SKM-1 treated with dmso at 0.1 percent for 144 hours (cell line): ENCODE measurements at regions not wholly inside any gene's neighbourhood (a gene's known extent, or its start where the extent isn't known, plus 50 kb on each side); places are given as distances from the start of the nearest gene placed in this dataset.
"Not testable (repeated sequence)": the region's sequence is repeated elsewhere in the genome, so short reads cannot be mapped to it uniquely, and the experiment has no call there.

Experiments
- DNase-seq: peaks from one replicate; lab custom pipeline; 2025; ENCODE audit not compliant: unreplicated experiment; lab: John Stamatoyannopoulos, UW

- no peak for DNase-seq
Measured at GRCh38 chr18:34942276-34942675, 98.9 kb upstream of the MAPRE2 start.

GRCh38 chr18:34942975-34943374, 98.2 kb upstream of the MAPRE2 start:
- DNase-seq = no peak

GRCh38 chr18:34943587-34943986, 97.6 kb upstream of the MAPRE2 start:
- no peak for DNase-seq

GRCh38 chr18:34947711-34948125, 93.5 kb upstream of the MAPRE2 start:
- DNase-seq = no peak

- DNase-seq = no peak
Measured at GRCh38 chr18:34951625-34952379, 89.4 kb upstream of the MAPRE2 start.

- DNase-seq = no peak
Measured at GRCh38 chr18:34953212-34953611, 88.0 kb upstream of the MAPRE2 start.

GRCh38 chr18:34955494-34955893, 85.7 kb upstream of the MAPRE2 start:
- not testable (repeated sequence) for DNase-seq

GRCh38 chr18:34956663-34957062, 84.5 kb upstream of the MAPRE2 start:
- DNase-seq = no peak

- DNase-seq = no peak
Measured at GRCh38 chr18:34957119-34957863, 83.9 kb upstream of the MAPRE2 start.

- no peak for DNase-seq
Measured at GRCh38 chr18:34957864-34958259, 83.4 kb upstream of the MAPRE2 start.

- no peak for DNase-seq
Measured at GRCh38 chr18:34959211-34959829, 81.9 kb upstream of the MAPRE2 start.

- no peak for DNase-seq
Measured at GRCh38 chr18:34959989-34960388, 81.2 kb upstream of the MAPRE2 start.

- DNase-seq = no peak
Measured at GRCh38 chr18:34965108-34965507, 76.1 kb upstream of the MAPRE2 start.

GRCh38 chr18:34965566-34965965, 75.6 kb upstream of the MAPRE2 start:
- DNase-seq = no peak

- DNase-seq = no peak
Measured at GRCh38 chr18:34970106-34970505, 71.1 kb upstream of the MAPRE2 start.

GRCh38 chr18:34971313-34971712, 69.9 kb upstream of the MAPRE2 start:
- DNase-seq = no peak

- no peak for DNase-seq
Measured at GRCh38 chr18:34972765-34973414, 68.3 kb upstream of the MAPRE2 start.

- DNase-seq = no peak
Measured at GRCh38 chr18:34976123-34976522, 65.1 kb upstream of the MAPRE2 start.

GRCh38 chr18:34976534-34976898, 64.7 kb upstream of the MAPRE2 start:
- DNase-seq = no peak

GRCh38 chr18:34976899-34977837, 64.0 kb upstream of the MAPRE2 start:
- DNase-seq = peak; percentile 49
